Activated CD4-positive, alpha-beta T cell treated with anti-CD3 and anti-CD28 coated beads for 24 hours (primary cell): ENCODE measurements at regions not wholly inside any gene's neighbourhood (a gene's known extent, or its start where the extent isn't known, plus 50 kb on each side); places are given as distances from the start of the nearest gene placed in this dataset.
A peak's percentile ranks its signal among the peaks of the same experiment; 100 is the strongest.
"Not testable (repeated sequence)": the region's sequence is repeated elsewhere in the genome, so short reads cannot be mapped to it uniquely, and the experiment has no call there.

ENCODE experiments used
- DNase-seq, 2 donors: peaks; one replicate each; pipeline ENCODE4 v3.0.0-alpha.2; 2020; ENCODE audit warnings: low read depth in 2 of 2

DNA sequence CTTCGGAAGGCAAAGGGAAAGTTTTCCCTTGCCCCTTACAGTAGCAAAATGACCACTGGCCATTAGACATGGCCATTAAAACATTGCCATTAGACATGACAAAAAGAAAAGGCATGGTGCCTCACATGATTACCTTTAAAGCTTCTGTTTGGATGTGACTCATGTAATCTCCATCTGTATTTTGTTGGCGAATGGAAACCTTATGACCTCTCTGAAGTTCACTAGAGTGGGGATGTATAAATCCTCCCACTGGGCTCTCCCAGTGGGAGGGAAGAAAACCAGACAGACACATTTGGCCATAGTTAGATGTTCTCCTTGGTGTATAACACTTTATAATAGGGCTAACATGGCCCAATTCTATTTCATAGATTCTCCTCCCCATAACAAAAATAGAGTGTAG lies 152.6 kb downstream of the MAGEB17 start:
- no peak for DNase-seq

DNA sequence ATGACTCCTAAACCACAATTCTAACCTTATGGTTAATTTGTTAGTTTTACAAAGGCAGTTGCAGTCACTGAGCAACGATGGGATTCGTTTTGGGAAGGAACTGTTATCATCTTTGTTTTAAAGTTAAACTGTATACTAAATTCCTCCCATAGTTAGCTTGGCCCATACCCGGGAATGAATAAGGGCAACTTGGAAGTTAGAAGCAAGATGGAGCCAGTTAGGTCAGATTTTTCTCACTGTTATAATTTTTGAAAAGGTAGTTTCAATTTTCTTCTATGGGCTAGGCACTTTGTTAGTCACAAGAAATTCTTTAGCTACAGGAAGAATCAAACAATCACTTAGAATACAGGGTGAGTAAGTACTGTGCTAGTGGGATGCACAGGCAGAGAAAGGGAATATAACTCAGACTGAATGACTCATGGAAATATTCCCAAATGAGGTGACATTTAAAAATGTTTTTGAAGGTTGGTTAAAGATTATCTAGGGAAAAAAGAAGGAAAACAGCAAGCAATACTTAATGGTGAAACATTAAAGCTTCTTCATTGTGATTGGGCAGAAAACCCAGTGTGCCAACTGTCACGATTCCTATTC lies 153.6 kb downstream of the MAGEB17 start:
- DNase-seq = no peak

DNA sequence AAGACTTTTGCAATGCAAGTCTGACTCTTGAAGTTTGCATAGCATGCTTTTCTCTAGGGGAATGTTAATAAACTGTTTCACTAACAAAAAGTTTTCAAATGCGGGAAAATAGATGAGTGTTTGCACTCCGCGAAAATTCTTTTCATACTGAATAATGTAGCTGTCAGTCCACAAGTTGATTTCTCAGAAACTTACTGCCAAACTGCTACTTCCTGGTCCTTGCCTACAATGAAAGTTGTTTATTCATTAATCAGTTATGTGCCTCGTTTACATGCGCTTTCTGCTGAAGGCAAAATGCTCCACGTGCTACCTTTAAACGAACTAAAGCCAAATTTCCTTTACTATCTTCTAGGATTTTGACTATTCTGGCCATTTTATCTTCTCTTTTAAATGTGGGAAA lies 166.2 kb downstream of the MAGEB17 start:
- DNase-seq = no peak

GRCh38 chrX:16335181-16335580 lies 167.9 kb downstream of the MAGEB17 start:
- no peak for DNase-seq

DNA sequence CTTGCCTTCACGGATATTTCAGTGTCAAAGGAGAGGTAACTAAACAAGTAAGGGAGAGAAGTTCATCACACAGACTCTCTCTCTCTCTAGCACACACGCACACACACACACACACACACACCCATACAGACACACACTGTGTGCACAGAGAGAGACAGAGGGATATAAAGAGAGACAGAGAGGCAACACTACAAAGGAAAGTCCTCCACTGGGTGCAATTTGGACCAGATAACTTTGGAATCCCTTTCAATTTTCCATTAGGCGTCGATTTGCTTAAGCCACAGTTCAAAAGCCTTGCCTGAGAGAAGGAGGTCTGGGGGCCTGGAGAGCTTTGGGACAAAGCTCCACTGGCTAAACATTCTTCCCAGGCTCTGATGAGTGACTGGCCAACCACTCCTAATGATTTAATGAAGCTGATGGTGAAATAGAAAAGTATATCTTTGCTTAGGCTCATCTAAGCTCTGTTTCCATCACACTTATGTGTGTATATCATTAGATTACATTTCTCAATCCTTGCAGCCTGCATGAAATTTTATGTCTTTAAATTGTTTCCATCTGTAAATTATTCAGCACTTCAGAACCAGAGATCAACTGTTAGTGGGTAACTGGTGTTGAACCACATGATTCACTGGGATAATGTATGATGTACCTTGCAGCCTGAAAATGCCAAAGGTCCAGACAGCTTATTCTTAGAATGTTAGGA lies 180.8 kb downstream of the MAGEB17 start:
- no peak for DNase-seq

DNA sequence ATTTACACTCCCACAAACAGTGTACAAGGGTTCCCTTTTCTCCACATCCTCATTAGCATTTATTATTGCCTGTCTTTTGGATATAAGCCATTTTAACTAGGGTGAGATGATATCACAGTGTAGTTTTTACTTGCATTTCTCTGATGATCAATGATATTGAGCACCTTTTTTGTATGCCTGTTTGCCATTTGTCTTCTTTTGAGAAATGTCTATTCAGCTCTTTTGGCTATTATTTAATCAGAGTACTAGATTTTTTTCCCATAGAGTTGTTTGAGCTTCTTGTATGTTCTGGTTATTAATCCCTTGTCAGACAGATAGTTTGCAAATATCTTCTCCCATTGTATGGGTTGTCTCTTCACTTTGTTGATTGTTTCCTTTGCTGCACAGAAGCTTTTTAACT lies 190.6 kb downstream of the MAGEB17 start:
- DNase-seq = no peak

DNA sequence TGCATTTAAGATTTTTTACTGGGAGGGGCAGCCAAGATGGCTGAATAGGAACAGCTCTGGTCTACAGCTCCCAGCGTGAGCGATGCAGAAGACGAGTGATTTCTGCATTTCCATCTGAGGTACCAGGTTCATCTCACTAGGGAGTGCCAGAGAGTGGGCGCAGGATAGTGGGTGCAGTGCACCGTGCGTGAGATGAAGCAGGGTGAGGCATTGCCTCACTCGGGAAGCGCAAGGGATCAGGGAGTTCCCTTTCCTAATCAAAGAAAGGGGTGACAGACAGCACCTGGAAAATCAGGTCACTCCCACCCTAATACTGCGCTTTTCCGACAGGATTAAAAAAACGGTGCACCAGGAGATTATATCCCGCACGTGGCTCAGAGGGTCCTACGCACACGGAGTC lies 192.8 kb downstream of the MAGEB17 start:
- not testable (repeated sequence) for DNase-seq

- no peak for DNase-seq
These were observed 201.4 kb downstream of the MAGEB17 start for GRCh38 chrX:16368696-16369095.

- no peak for DNase-seq
These were observed 208.8 kb downstream of the MAGEB17 start for GRCh38 chrX:16376056-16376455.

DNA sequence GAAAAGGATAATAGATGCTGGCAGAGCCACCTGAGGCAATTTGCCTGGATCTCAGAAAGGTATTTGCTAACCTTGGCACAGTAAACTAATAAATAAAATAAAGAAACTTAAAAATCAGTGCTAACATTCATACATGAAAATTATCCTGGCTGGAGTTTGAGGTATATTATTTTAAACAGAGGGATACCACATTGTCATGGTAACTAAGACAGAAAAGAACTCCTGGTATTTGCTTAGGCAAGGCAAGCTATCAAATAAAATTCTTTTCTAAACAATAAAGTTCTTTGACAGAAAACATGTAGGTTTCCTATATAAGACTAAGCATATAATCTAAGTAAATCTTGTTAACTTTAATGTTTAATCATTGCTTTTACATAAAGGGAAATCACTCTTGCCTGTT lies 218.8 kb downstream of the MAGEB17 start:
- no peak for DNase-seq

- DNase-seq = no peak
These were observed 225.3 kb downstream of the MAGEB17 start for GRCh38 chrX:16392597-16392996.

GRCh38 chrX:16394290-16394689 lies 227.0 kb downstream of the MAGEB17 start:
- no peak for DNase-seq

DNA sequence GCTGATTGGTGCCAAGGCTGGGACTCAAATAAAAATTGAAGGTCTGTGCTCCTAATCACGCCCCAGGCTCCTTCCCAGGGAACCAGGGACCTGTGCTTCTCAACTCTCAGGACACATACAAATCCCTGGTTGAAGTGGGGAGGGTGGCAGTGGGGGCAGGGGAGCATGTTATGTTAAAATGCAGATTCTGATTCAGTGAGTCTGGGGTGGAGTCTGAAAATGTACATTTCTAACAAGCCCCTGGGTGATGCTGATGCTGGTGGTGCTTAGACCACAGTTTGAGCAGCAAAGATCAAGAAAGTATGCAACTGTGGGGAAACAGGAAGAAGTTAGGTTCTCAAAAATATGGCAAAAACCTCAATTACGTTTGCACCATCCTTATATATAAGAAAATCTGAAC lies 236.5 kb downstream of the MAGEB17 start:
- no peak for DNase-seq

GRCh38 chrX:16416588-16416987 lies 233.4 kb upstream of the S100G start:
- no peak for DNase-seq

GRCh38 chrX:16418650-16419049 lies 231.3 kb upstream of the S100G start:
- no peak for DNase-seq

GRCh38 chrX:16427668-16428067 lies 222.3 kb upstream of the S100G start:
- DNase-seq = no peak

DNA sequence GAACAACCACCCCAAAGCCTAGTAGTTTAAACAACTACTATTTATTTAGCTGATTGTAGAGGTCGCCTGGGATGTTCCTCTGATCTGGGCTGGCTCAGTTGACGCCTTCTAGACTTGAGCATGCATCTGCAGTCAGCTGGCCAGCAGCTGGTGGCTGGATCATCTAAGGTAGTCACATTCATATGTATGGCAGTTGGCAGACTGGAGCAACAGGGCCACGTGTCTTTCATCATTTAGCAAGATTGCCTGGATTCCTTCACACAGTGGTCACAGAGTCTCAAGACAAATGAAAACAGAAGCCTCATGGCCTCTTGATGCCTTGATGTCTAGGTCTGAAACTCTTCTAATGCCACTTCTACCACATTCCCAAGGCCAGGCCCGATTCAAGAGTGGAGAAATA lies 220.6 kb upstream of the S100G start:
- no peak for DNase-seq

GRCh38 chrX:16431266-16431665 lies 218.7 kb upstream of the S100G start:
- DNase-seq = no peak

DNA sequence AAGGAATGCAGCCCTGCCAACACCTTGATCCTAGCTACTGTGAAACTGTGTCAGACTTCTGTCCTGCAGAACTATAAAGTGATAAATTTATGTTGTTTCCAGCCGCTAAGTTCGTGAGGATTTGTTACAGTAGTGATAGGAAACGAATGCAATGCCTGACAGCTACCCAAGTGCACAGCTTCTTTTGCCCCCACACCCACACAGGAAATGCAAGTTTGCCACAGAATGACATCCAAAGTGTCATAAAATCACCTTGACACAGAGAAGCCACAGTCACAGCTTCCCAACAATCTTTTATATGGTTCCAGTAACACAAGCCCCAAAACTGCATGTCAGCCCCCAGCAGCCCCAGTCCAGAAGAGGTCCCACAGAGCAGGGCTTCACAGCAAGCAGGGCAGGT lies 216.9 kb upstream of the S100G start:
- DNase-seq = no peak

DNA sequence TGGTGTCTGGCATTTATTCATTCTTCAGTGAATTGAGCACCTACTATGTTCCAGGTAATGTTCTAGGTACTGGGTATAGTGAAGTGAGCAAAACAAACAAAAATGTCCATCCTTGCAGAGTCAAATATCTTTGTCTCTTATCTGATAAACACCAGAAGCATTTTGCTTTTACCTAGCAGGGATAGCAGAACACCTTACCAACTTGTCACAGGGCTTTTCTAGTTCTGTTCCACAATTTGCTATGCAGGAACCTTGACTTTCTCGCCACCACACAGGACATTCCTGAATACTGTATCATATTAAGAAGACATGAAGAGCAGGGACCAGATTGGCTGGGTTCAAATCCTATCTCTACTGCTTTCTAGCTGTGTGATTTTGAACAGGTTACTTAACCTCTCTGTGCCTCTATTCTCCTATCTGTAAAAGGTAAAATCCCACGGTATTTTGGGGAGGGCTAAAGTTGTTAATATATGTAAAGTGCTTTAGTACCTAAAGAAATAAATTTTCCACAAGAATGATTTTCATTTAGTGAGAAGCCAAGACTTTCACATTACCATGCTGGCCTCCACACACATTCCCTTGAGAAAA lies 214.5 kb upstream of the S100G start:
- no peak for DNase-seq

GRCh38 chrX:16436348-16437188 lies 213.4 kb upstream of the S100G start:
- peak; percentile 48 to 61 for DNase-seq

DNA sequence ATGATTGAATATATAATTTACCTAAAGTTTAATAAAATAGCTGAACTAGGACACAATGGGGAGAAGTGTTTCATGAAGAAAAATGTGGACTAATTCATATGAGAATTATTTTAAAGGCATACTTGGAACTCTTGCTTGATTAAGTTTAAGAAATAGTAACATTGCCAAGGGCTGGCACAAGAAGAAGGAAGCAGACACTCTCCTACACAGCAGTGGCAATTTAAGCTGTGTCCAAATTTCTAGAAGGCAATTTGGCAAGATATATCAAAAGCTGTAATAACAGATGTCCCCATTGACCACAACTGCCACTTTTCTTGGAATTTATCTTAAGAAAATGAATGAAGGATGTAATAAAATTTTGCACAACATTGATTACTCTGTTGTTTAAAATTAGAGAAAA lies 209.5 kb upstream of the S100G start:
- DNase-seq = no peak

DNA sequence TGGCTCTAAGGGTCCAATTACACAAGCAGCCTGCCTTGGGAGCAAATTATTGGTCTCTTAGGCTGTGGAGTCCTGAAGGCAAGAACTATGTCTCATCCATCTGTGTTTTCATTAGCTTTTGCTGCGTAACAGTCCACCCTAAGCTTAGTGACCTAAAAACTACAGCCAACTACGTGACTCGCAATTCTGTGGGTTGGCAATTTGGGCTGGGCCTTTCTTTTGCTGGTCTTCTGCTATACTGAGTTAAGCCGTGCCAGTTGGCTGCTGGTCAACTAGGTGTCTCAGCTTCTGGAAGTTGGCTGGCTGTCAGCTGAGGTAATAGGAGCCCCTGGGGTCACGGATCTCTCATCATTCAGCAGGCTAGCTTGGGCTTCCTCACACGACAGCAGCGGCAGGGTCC lies 205.6 kb upstream of the S100G start:
- DNase-seq = no peak
